ENCODE measurements at regions not wholly inside any gene's neighbourhood (a gene's known extent, or its start where the extent isn't known, plus 50 kb on each side); places are given as distances from the start of the nearest gene placed in this dataset.

GRCh38 chr11:86749821-86750401 is 50.4 kb upstream of the PRSS23 start:
- no peak overlapping the region for H3K27ac ChIP-seq (ENCODE audit: low read depth, low read length)
- H2AFZ ChIP-seq (ENCODE audit: low read length, unreplicated experiment), result no peak overlapping the region

GRCh38 chr11:86749376-86749775 is 51.0 kb upstream of the PRSS23 start:
- Histone ChIP-seq H3K4me1 (ENCODE audit: control insufficient read depth, insufficient read depth, low read length, unreplicated experiment) (peaks cover 41% of the 10 kb centered on the region), H3K79me2 (ENCODE audit: control insufficient read depth, insufficient read depth, low read length, unreplicated experiment) (no peaks in the 10 kb centered on the region), H3K27ac (ENCODE audit: low read depth, low read length) (no peak overlapping the region), H3K36me3 (ENCODE audit: insufficient read depth, low read length) (no peaks in the 10 kb centered on the region), H3K4me3 (ENCODE audit: low read depth, low read length) (no peak overlapping the region), H3K27me3 (ENCODE audit: insufficient read depth, low read length) (no peaks in the 10 kb centered on the region), H2AFZ (ENCODE audit: low read length, unreplicated experiment) (no peak overlapping the region)

More at GRCh38 chr11:86749821-86750401, 50.4 kb upstream of the PRSS23 start:
- Histone ChIP-seq H3K4me1 (ENCODE audit: control insufficient read depth, insufficient read depth, low read length, unreplicated experiment) (peaks cover 36% of the 10 kb centered on the region), H3K36me3 (ENCODE audit: insufficient read depth, low read length) (no peaks in the 10 kb centered on the region), H3K27me3 (ENCODE audit: insufficient read depth, low read length) (no peaks in the 10 kb centered on the region), H3K79me2 (ENCODE audit: control insufficient read depth, insufficient read depth, low read length, unreplicated experiment) (no peaks in the 10 kb centered on the region), H3K4me3 (ENCODE audit: low read depth, low read length) (no peak overlapping the region)

- H3K27ac ChIP-seq (ENCODE audit: low read depth, low read length), result no peak overlapping the region
- no peaks in the 10 kb centered on the region for H3K79me2 ChIP-seq (ENCODE audit: control insufficient read depth, insufficient read depth, low read length, unreplicated experiment)
- no peak overlapping the region for H2AFZ ChIP-seq (ENCODE audit: low read length, unreplicated experiment)
- H3K4me3 ChIP-seq (ENCODE audit: low read depth, low read length), result no peak overlapping the region
- H3K27me3 ChIP-seq (ENCODE audit: insufficient read depth, low read length), result no peaks in the 10 kb centered on the region
- H3K4me1 ChIP-seq (ENCODE audit: control insufficient read depth, insufficient read depth, low read length, unreplicated experiment), result peaks cover 45% of the 10 kb centered on the region
- no peaks in the 10 kb centered on the region for H3K36me3 ChIP-seq (ENCODE audit: insufficient read depth, low read length)
Observed at GRCh38 chr11:86748296-86748695, 52.0 kb upstream of the PRSS23 start.

- Histone ChIP-seq H3K79me2 (ENCODE audit: control insufficient read depth, insufficient read depth, low read length, unreplicated experiment) (no peaks in the 10 kb centered on the region), H3K27ac (ENCODE audit: low read depth, low read length) (no peak overlapping the region), H3K4me3 (ENCODE audit: low read depth, low read length) (no peak overlapping the region), H3K27me3 (ENCODE audit: insufficient read depth, low read length) (no peaks in the 10 kb centered on the region), H3K36me3 (ENCODE audit: insufficient read depth, low read length) (no peaks in the 10 kb centered on the region), H2AFZ (ENCODE audit: low read length, unreplicated experiment) (no peak overlapping the region), H3K4me1 (ENCODE audit: control insufficient read depth, insufficient read depth, low read length, unreplicated experiment) (peaks cover 50% of the 10 kb centered on the region)
Observed at GRCh38 chr11:86747801-86748200, 52.5 kb upstream of the PRSS23 start.

- Histone ChIP-seq H3K4me1 (ENCODE audit: control insufficient read depth, insufficient read depth, low read length, unreplicated experiment) (peaks cover 62% of the 10 kb centered on the region), H3K27me3 (ENCODE audit: insufficient read depth, low read length) (no peaks in the 10 kb centered on the region), H3K4me3 (ENCODE audit: low read depth, low read length) (no peak overlapping the region), H2AFZ (ENCODE audit: low read length, unreplicated experiment) (no peak overlapping the region), H3K27ac (ENCODE audit: low read depth, low read length) (peak overlapping the region; percentile 36), H3K36me3 (ENCODE audit: insufficient read depth, low read length) (no peaks in the 10 kb centered on the region), H3K79me2 (ENCODE audit: control insufficient read depth, insufficient read depth, low read length, unreplicated experiment) (no peaks in the 10 kb centered on the region)
Observed at GRCh38 chr11:86746514-86746913, 53.8 kb upstream of the PRSS23 start.

GRCh38 chr11:86745571-86745970 is 54.8 kb upstream of the PRSS23 start:
- Histone ChIP-seq H3K36me3 (ENCODE audit: insufficient read depth, low read length) (no peaks in the 10 kb centered on the region), H3K79me2 (ENCODE audit: control insufficient read depth, insufficient read depth, low read length, unreplicated experiment) (no peaks in the 10 kb centered on the region), H2AFZ (ENCODE audit: low read length, unreplicated experiment) (no peak overlapping the region), H3K4me3 (ENCODE audit: low read depth, low read length) (no peak overlapping the region), H3K4me1 (ENCODE audit: control insufficient read depth, insufficient read depth, low read length, unreplicated experiment) (peaks cover 70% of the 10 kb centered on the region), H3K27me3 (ENCODE audit: insufficient read depth, low read length) (no peaks in the 10 kb centered on the region), H3K27ac (ENCODE audit: low read depth, low read length) (peak overlapping the region; percentile 99; the same call in 1 of the 2 replicates)

GRCh38 chr11:86743223-86744118 is 56.9 kb upstream of the PRSS23 start:
- Histone ChIP-seq H3K27me3 (ENCODE audit: insufficient read depth, low read length) (no peaks in the 10 kb centered on the region), H2AFZ (ENCODE audit: low read length, unreplicated experiment) (no peak overlapping the region), H3K36me3 (ENCODE audit: insufficient read depth, low read length) (no peaks in the 10 kb centered on the region), H3K4me3 (ENCODE audit: low read depth, low read length) (peak overlapping the region; percentile 22), H3K79me2 (ENCODE audit: control insufficient read depth, insufficient read depth, low read length, unreplicated experiment) (no peaks in the 10 kb centered on the region), H3K27ac (ENCODE audit: low read depth, low read length) (peak overlapping the region; percentile 99), H3K4me1 (ENCODE audit: control insufficient read depth, insufficient read depth, low read length, unreplicated experiment) (peaks cover 88% of the 10 kb centered on the region)

- H3K4me1 ChIP-seq (ENCODE audit: control insufficient read depth, insufficient read depth, low read length, unreplicated experiment), result peaks cover 91% of the 10 kb centered on the region
- no peaks in the 10 kb centered on the region for H3K36me3 ChIP-seq (ENCODE audit: insufficient read depth, low read length)
- H2AFZ ChIP-seq (ENCODE audit: low read length, unreplicated experiment), result no peak overlapping the region
- H3K4me3 ChIP-seq (ENCODE audit: low read depth, low read length), result peak overlapping the region; percentile 44
- peak overlapping the region; percentile 99 for H3K27ac ChIP-seq (ENCODE audit: low read depth, low read length)
- no peaks in the 10 kb centered on the region for H3K27me3 ChIP-seq (ENCODE audit: insufficient read depth, low read length)
- no peaks in the 10 kb centered on the region for H3K79me2 ChIP-seq (ENCODE audit: control insufficient read depth, insufficient read depth, low read length, unreplicated experiment)
Observed at GRCh38 chr11:86741839-86742805, 58.2 kb upstream of the PRSS23 start.

GRCh38 chr11:86741484-86741835 is 58.9 kb upstream of the PRSS23 start:
- H3K27me3 ChIP-seq (ENCODE audit: insufficient read depth, low read length), result no peaks in the 10 kb centered on the region
- H3K4me1 ChIP-seq (ENCODE audit: control insufficient read depth, insufficient read depth, low read length, unreplicated experiment), result peaks cover 91% of the 10 kb centered on the region
- H3K79me2 ChIP-seq (ENCODE audit: control insufficient read depth, insufficient read depth, low read length, unreplicated experiment), result no peaks in the 10 kb centered on the region
- no peak overlapping the region for H2AFZ ChIP-seq (ENCODE audit: low read length, unreplicated experiment)
- H3K36me3 ChIP-seq (ENCODE audit: insufficient read depth, low read length), result no peaks in the 10 kb centered on the region
- peak overlapping the region; percentile 44 for H3K4me3 ChIP-seq (ENCODE audit: low read depth, low read length)
- peak overlapping the region; percentile 99 for H3K27ac ChIP-seq (ENCODE audit: low read depth, low read length)
